ENCODE measurements at regions not wholly inside any gene's neighbourhood (a gene's known extent, or its start where the extent isn't known, plus 50 kb on each side); places are given as distances from the start of the nearest gene placed in this dataset.
"Not testable (repeated sequence)": the region's sequence is repeated elsewhere in the genome, so short reads cannot be mapped to it uniquely, and the experiment has no call there.

GRCh38 chr20:12847872-12848271 is 160.9 kb upstream of the SPTLC3 start:
- no peak for DNase-seq (ENCODE audit: low read depth)
- H3K4me3 ChIP-seq (ENCODE audit: low read depth, low read length), result no peak overlapping the region
- TF ChIP-seq CTCF (IDR thresholded peaks at IDR 0.05; ENCODE audit: insufficient read depth, low read depth, low read length, missing control alignments), result no peak

- TF ChIP-seq CTCF (IDR thresholded peaks at IDR 0.05; ENCODE audit: insufficient read depth, low read depth, low read length, missing control alignments), result no peak
- H3K4me3 ChIP-seq (ENCODE audit: low read depth, low read length), result no peak overlapping the region
- no peak for DNase-seq (ENCODE audit: low read depth)
Observed at GRCh38 chr20:12849225-12849910, 159.4 kb upstream of the SPTLC3 start.

GRCh38 chr20:12857643-12858042 is 151.1 kb upstream of the SPTLC3 start:
- DNase-seq (ENCODE audit: low read depth); H3K4me3 ChIP-seq (ENCODE audit: low read depth, low read length): not testable (repeated sequence)

GRCh38 chr20:12860619-12861247 is 148.0 kb upstream of the SPTLC3 start:
- H3K4me3 ChIP-seq (ENCODE audit: low read depth, low read length), result no peak overlapping the region
- DNase-seq (ENCODE audit: low read depth), result no peak
- TF ChIP-seq CTCF (IDR thresholded peaks at IDR 0.05; ENCODE audit: insufficient read depth, low read depth, low read length, missing control alignments), result no peak

GRCh38 chr20:12869669-12870068 is 139.1 kb upstream of the SPTLC3 start:
- no peak for TF ChIP-seq CTCF (IDR thresholded peaks at IDR 0.05; ENCODE audit: insufficient read depth, low read depth, low read length, missing control alignments)
- no peak for DNase-seq (ENCODE audit: low read depth)
- H3K4me3 ChIP-seq (ENCODE audit: low read depth, low read length), result no peak overlapping the region

GRCh38 chr20:12870588-12870987 is 138.2 kb upstream of the SPTLC3 start:
- no peak overlapping the region for H3K4me3 ChIP-seq (ENCODE audit: low read depth, low read length)
- DNase-seq (ENCODE audit: low read depth), result no peak
- TF ChIP-seq CTCF (IDR thresholded peaks at IDR 0.05; ENCODE audit: insufficient read depth, low read depth, low read length, missing control alignments), result no peak

GRCh38 chr20:12874933-12875332 is 133.8 kb upstream of the SPTLC3 start:
- no peak for DNase-seq (ENCODE audit: low read depth)
- no peak for TF ChIP-seq CTCF (IDR thresholded peaks at IDR 0.05; ENCODE audit: insufficient read depth, low read depth, low read length, missing control alignments)
- no peak overlapping the region for H3K4me3 ChIP-seq (ENCODE audit: low read depth, low read length)
